ENCODE measurements at regions not wholly inside any gene's neighbourhood (a gene's known extent, or its start where the extent isn't known, plus 50 kb on each side); places are given as distances from the start of the nearest gene placed in this dataset.

DNA sequence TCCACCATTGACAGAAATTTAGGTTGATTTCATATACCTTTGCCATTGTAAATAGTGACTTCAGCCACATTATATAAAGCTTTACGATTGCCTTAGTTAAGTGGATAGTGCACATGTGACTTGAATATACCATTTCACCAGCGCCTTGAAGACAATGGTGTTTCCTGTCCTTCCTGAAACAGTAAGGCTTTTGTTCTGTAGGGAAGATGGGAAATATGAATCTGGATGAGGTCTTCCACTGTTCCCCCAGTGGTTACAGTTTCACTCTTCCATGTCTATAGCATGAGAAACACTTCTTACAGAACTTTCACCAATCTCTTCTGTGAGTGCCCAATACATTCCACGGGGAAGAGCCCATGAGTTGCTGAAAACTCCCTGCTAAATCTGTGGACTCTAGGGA lies 240.5 kb downstream of the TRIB2 start:
- no peak for DNase-seq
- H3K9me3 ChIP-seq (replicated peaks; ENCODE audit: insufficient read depth, low read length): no peaks in the 10 kb centered on the region
- H3K4me1 ChIP-seq (ENCODE audit: low read length): no peaks in the 10 kb centered on the region
- H3K27ac ChIP-seq (ENCODE audit: low read length): no peak overlapping the region
- H3K27me3 ChIP-seq (replicated peaks; ENCODE audit: insufficient read depth, low read length): no peaks in the 10 kb centered on the region
- no peaks in the 10 kb centered on the region for H3K36me3 ChIP-seq (replicated peaks; ENCODE audit: insufficient read depth, low read length)
- no peaks in the 10 kb centered on the region for H3F3A ChIP-seq (ENCODE audit: insufficient read depth, low read length)
- no peak overlapping the region for H2AFZ ChIP-seq (ENCODE audit: low read length)
- no peaks in the 10 kb centered on the region for H3K79me2 ChIP-seq (ENCODE audit: low read length)
- no peak overlapping the region for H3K9ac ChIP-seq (ENCODE audit: low read length)
- TF ChIP-seq, protein P1, sequence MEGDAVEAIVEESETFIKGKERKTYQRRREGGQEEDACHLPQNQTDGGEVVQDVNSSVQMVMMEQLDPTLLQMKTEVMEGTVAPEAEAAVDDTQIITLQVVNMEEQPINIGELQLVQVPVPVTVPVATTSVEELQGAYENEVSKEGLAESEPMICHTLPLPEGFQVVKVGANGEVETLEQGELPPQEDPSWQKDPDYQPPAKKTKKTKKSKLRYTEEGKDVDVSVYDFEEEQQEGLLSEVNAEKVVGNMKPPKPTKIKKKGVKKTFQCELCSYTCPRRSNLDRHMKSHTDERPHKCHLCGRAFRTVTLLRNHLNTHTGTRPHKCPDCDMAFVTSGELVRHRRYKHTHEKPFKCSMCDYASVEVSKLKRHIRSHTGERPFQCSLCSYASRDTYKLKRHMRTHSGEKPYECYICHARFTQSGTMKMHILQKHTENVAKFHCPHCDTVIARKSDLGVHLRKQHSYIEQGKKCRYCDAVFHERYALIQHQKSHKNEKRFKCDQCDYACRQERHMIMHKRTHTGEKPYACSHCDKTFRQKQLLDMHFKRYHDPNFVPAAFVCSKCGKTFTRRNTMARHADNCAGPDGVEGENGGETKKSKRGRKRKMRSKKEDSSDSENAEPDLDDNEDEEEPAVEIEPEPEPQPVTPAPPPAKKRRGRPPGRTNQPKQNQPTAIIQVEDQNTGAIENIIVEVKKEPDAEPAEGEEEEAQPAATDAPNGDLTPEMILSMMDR (IDR thresholded peaks at IDR 0.05; ENCODE audit: low read length): no peak
- TF ChIP-seq EZH2 (optimal IDR thresholded peaks at IDR 0.05; ENCODE audit: low read depth, low read length): no peak
- no peak overlapping the region for H3K4me2 ChIP-seq (ENCODE audit: low read depth, low read length)
- no peaks in the 10 kb centered on the region for H4K20me1 ChIP-seq (ENCODE audit: insufficient read depth, low read length)
- H3K9me2 ChIP-seq (replicated peaks; ENCODE audit: insufficient read depth, low read length): no peaks in the 10 kb centered on the region
- no peak overlapping the region for H3K4me3 ChIP-seq (ENCODE audit: low read length)

DNA sequence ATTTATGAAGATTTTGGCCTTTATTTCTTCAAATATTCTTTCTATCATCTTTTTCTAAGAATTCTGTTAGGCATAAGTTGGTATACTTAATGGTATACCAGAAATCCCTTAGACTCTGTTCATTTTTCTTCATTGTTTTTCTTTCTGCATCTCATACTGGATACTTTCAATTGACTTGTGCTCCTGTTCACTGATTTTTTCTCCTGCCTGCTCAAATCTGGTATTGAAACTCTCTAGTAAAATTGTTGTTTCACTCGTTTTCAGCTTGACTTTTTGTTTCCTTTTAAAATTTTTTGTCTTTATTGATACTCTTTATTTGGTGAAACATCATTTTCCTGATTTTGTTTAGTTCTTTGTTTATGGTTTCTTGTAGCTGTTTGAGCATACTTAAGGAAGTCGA lies 243.2 kb downstream of the TRIB2 start:
- H3K9me2 ChIP-seq (replicated peaks; ENCODE audit: insufficient read depth, low read length): no peaks in the 10 kb centered on the region
- no peak overlapping the region for H2AFZ ChIP-seq (ENCODE audit: low read length)
- no peaks in the 10 kb centered on the region for H3K9me3 ChIP-seq (replicated peaks; ENCODE audit: insufficient read depth, low read length)
- no peaks in the 10 kb centered on the region for H3K27me3 ChIP-seq (replicated peaks; ENCODE audit: insufficient read depth, low read length)
- H3K4me3 ChIP-seq (ENCODE audit: low read length): no peak overlapping the region
- H3K36me3 ChIP-seq (replicated peaks; ENCODE audit: insufficient read depth, low read length): no peaks in the 10 kb centered on the region
- H3K4me2 ChIP-seq (ENCODE audit: low read depth, low read length): no peak overlapping the region
- no peak overlapping the region for H3K27ac ChIP-seq (ENCODE audit: low read length)
- TF ChIP-seq EZH2 (optimal IDR thresholded peaks at IDR 0.05; ENCODE audit: low read depth, low read length) (no peak), EZH2phosphoT487 (IDR thresholded peaks at IDR 0.05; ENCODE audit: low read length) (no peak)
- TF ChIP-seq, protein P1 (IDR thresholded peaks at IDR 0.05; ENCODE audit: low read length): no peak
- no peak overlapping the region for H3K9ac ChIP-seq (ENCODE audit: low read length)
- no peaks in the 10 kb centered on the region for H4K20me1 ChIP-seq (ENCODE audit: insufficient read depth, low read length)
- H3K79me2 ChIP-seq (ENCODE audit: low read length): no peaks in the 10 kb centered on the region
- no peak for DNase-seq
- no peaks in the 10 kb centered on the region for H3K4me1 ChIP-seq (ENCODE audit: low read length)
- no peaks in the 10 kb centered on the region for H3F3A ChIP-seq (ENCODE audit: insufficient read depth, low read length)

- no peak overlapping the region for H3K27ac ChIP-seq (ENCODE audit: low read length)
- TF ChIP-seq EZH2 (optimal IDR thresholded peaks at IDR 0.05; ENCODE audit: low read depth, low read length) (no peak), EZH2phosphoT487 (IDR thresholded peaks at IDR 0.05; ENCODE audit: low read length) (no peak)
- TF ChIP-seq, protein P1 (IDR thresholded peaks at IDR 0.05; ENCODE audit: low read length): no peak
- no peak for DNase-seq
- no peaks in the 10 kb centered on the region for H3K36me3 ChIP-seq (replicated peaks; ENCODE audit: insufficient read depth, low read length)
- no peaks in the 10 kb centered on the region for H3K27me3 ChIP-seq (replicated peaks; ENCODE audit: insufficient read depth, low read length)
- H4K20me1 ChIP-seq (ENCODE audit: insufficient read depth, low read length): no peaks in the 10 kb centered on the region
- no peaks in the 10 kb centered on the region for H3K79me2 ChIP-seq (ENCODE audit: low read length)
- H3K9me2 ChIP-seq (replicated peaks; ENCODE audit: insufficient read depth, low read length): no peaks in the 10 kb centered on the region
- H3K9ac ChIP-seq (ENCODE audit: low read length): no peak overlapping the region
- H3F3A ChIP-seq (ENCODE audit: insufficient read depth, low read length): no peaks in the 10 kb centered on the region
- no peaks in the 10 kb centered on the region for H3K9me3 ChIP-seq (replicated peaks; ENCODE audit: insufficient read depth, low read length)
- H2AFZ ChIP-seq (ENCODE audit: low read length): no peak overlapping the region
- H3K4me1 ChIP-seq (ENCODE audit: low read length): no peaks in the 10 kb centered on the region
- H3K4me2 ChIP-seq (ENCODE audit: low read depth, low read length): no peak overlapping the region
- no peak overlapping the region for H3K4me3 ChIP-seq (ENCODE audit: low read length)
These were observed 243.9 kb downstream of the TRIB2 start for GRCh38 chr2:12960671-12961070.
